HG03565 (cell line): ENCODE measurements at regions not wholly inside any gene's neighbourhood (a gene's known extent, or its start where the extent isn't known, plus 50 kb on each side); places are given as distances from the start of the nearest gene placed in this dataset.
"Not testable (repeated sequence)": the region's sequence is repeated elsewhere in the genome, so short reads cannot be mapped to it uniquely, and the experiment has no call there.

Experiments used
- ATAC-seq: cut with Tn5 transposase; IDR thresholded peaks from one replicate; pipeline ENCODE4 v1.9.1; 2021; ENCODE audit warnings: mild to moderate bottlenecking, moderate library complexity; ENCODE audit not compliant: unreplicated experiment

- ATAC-seq: not testable (repeated sequence)
These were observed 203.2 kb downstream of the SNCAIP start for GRCh38 chr5:122515210-122515609.

GRCh38 chr5:122515709-122516431 lies 203.8 kb downstream of the SNCAIP start:
- no peak for ATAC-seq

GRCh38 chr5:122516432-122516743 lies 204.4 kb downstream of the SNCAIP start:
- ATAC-seq: no peak

- ATAC-seq: no peak
These were observed 205.1 kb downstream of the SNCAIP start for GRCh38 chr5:122517091-122517490.

GRCh38 chr5:122523776-122524175 lies 211.7 kb downstream of the SNCAIP start:
- no peak for ATAC-seq

- no peak for ATAC-seq
These were observed 215.5 kb downstream of the SNCAIP start for GRCh38 chr5:122527547-122527946.

- no peak for ATAC-seq
These were observed 220.0 kb downstream of the SNCAIP start for GRCh38 chr5:122532035-122532434.

- no peak for ATAC-seq
These were observed 221.8 kb downstream of the SNCAIP start for GRCh38 chr5:122533825-122534224.

- ATAC-seq: no peak
These were observed 222.8 kb downstream of the SNCAIP start for GRCh38 chr5:122534829-122535228.

GRCh38 chr5:122541388-122541787 lies 229.4 kb downstream of the SNCAIP start:
- ATAC-seq: no peak

GRCh38 chr5:122545986-122546385 lies 228.9 kb upstream of the SNX2 start:
- no peak for ATAC-seq

GRCh38 chr5:122547219-122547618 lies 227.7 kb upstream of the SNX2 start:
- ATAC-seq: no peak

- no peak for ATAC-seq
These were observed 227.2 kb upstream of the SNX2 start for GRCh38 chr5:122547669-122548068.

- ATAC-seq: no peak
These were observed 215.2 kb upstream of the SNX2 start for GRCh38 chr5:122559676-122560075.

GRCh38 chr5:122561209-122561608 lies 213.7 kb upstream of the SNX2 start:
- no peak for ATAC-seq

GRCh38 chr5:122565331-122565730 lies 209.5 kb upstream of the SNX2 start:
- no peak for ATAC-seq

GRCh38 chr5:122576256-122577016 lies 198.4 kb upstream of the SNX2 start:
- no peak for ATAC-seq

- ATAC-seq: no peak
These were observed 193.3 kb upstream of the SNX2 start for GRCh38 chr5:122581629-122582028.

GRCh38 chr5:122584411-122585300 lies 190.2 kb upstream of the SNX2 start:
- no peak for ATAC-seq

GRCh38 chr5:122585371-122585770 lies 189.5 kb upstream of the SNX2 start:
- no peak for ATAC-seq

- ATAC-seq: no peak
These were observed 188.5 kb upstream of the SNX2 start for GRCh38 chr5:122586351-122586750.

- no peak for ATAC-seq
These were observed 183.1 kb upstream of the SNX2 start for GRCh38 chr5:122591828-122592227.
